Body of pancreas (tissue), 4 donors: ENCODE measurements at regions not wholly inside any gene's neighbourhood (a gene's known extent, or its start where the extent isn't known, plus 50 kb on each side); places are given as distances from the start of the nearest gene placed in this dataset.

Experiments
- ATAC-seq: fragments of 150-250 bp; one replicate; pipeline ENCODE4 v1.9.1; 2016
- DNase-seq, 4 donors: peaks; one replicate each; pipeline ENCODE4 v3.0.0-alpha.2; 2019
- H3K27ac ChIP-seq, 4 donors: fragments of 200-600 bp; sonication (generic); 1 replicate in 3 of 4; 2 replicates in 1 of 4; pipeline versions ENCODE4 v1.5.1 to v1.6.1; 2016 to 2019; ENCODE audit warnings: mild to moderate bottlenecking in 1 of 4, mixed read lengths in 1 of 4, moderate library complexity in 1 of 4
- H3K27me3 ChIP-seq, 2 donors: fragments of 200-600 bp; sonication (generic); one replicate each; pipeline ENCODE4 v1.6.0; 2016; ENCODE audit warnings: mild to moderate bottlenecking in 1 of 2
- H3K36me3 ChIP-seq, 2 donors: fragments of 200-600 bp; sonication (generic); replicated peaks in 1 of 2; 2 replicates each; pipeline ENCODE4 v1.5.1; 2016; ENCODE audit warnings: low read depth in 2 of 2; ENCODE audit not compliant: insufficient read depth in 1 of 2
- H3K4me1 ChIP-seq: fragments of 200-600 bp; sonication (generic); one replicate; pipeline ENCODE4 v1.6.0; 2016
- H3K4me3 ChIP-seq, 2 donors: fragments of 200-600 bp; sonication (generic); 1 replicate in 1 of 2; 2 replicates in 1 of 2; pipeline ENCODE4 v1.5.1; 2016 to 2019
- H3K9me3 ChIP-seq, 3 donors: fragments of 200-600 bp; sonication (generic); 1 replicate in 2 of 3; 2 replicates in 1 of 3; pipeline ENCODE4 v1.5.1; 2016
- POLR2A ChIP-seq, 3 donors: fragments of 450-650 bp; IDR thresholded peaks; one replicate each; pipeline ENCODE4 v1.6.1; 2016; ENCODE audit warnings: antibody characterized with exemption in 3 of 3, mild to moderate bottlenecking in 2 of 3
- WGBS, 2 donors: methylation state at CpG; one replicate each; pipeline ENCODE4 v1.1.5; 2017; 5-methylcytosine and 5-hydroxymethylcytosine counted together
- intact Hi-C: fragments of 100-400 bp; cut with DNase I; formaldehyde crosslinking; loops from one replicate; pipeline ENCODE4 v1.15.1; 2023
- TF ChIP-seq, protein P1 (sequence below), 7 experiments: fragments of 450-650 bp in 4 of 7; fragments of 200-600 bp in 3 of 7; sonication (generic) in 3 of 7; IDR thresholded peaks; one replicate each; pipeline ENCODE4 v1.5.1; 2016 to 2019; ENCODE audit warnings: antibody characterized with exemption in 7 of 7

GRCh38 chr17:13420418-13420826 lies 181.3 kb downstream of the HS3ST3A1 start:
- TF ChIP-seq, protein P1, sequence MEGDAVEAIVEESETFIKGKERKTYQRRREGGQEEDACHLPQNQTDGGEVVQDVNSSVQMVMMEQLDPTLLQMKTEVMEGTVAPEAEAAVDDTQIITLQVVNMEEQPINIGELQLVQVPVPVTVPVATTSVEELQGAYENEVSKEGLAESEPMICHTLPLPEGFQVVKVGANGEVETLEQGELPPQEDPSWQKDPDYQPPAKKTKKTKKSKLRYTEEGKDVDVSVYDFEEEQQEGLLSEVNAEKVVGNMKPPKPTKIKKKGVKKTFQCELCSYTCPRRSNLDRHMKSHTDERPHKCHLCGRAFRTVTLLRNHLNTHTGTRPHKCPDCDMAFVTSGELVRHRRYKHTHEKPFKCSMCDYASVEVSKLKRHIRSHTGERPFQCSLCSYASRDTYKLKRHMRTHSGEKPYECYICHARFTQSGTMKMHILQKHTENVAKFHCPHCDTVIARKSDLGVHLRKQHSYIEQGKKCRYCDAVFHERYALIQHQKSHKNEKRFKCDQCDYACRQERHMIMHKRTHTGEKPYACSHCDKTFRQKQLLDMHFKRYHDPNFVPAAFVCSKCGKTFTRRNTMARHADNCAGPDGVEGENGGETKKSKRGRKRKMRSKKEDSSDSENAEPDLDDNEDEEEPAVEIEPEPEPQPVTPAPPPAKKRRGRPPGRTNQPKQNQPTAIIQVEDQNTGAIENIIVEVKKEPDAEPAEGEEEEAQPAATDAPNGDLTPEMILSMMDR (IDR thresholded peaks at IDR 0.05): no peak
- TF ChIP-seq POLR2A (IDR thresholded peaks at IDR 0.05): no peak
- H3K9me3 ChIP-seq: no peaks in the 10 kb centered on the region
- DNase-seq: no peak
- no peaks in the 10 kb centered on the region for H3K27me3 ChIP-seq
- no peaks in the 10 kb centered on the region for H3K36me3 ChIP-seq
- ATAC-seq: no peak
- H3K27ac ChIP-seq: peak overlapping the region in 1 of 4 donors; percentile 13
- 91 to 100% methylated on average over 1 of the region's 1 CpG for WGBS, 2 donors
- H3K4me3 ChIP-seq: no peak overlapping the region
- no peaks in the 10 kb centered on the region for H3K4me1 ChIP-seq
- intact Hi-C loops: no loop called here

DNA sequence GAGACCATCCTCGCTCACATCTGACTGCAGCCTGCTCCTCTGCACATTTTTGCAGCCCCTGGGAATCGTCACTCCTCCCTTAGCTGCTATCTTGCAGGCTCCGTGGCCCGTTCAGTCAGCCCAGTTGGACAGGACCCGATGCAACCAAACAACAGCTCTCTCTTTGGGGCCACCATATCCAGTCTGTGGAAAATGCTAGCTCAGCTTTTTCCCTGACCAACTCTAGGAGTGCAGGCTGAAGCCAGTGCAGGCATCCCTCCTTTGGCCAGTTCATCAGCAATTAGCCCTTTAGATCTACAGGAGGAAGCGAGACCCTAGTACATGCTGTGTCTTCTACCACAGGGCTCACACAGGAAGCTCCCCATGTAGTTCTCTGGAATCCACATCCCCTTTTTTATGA lies 182.1 kb downstream of the HS3ST3A1 start:
- Histone ChIP-seq H3K36me3 (no peaks in the 10 kb centered on the region), H3K4me1 (no peaks in the 10 kb centered on the region), H3K27ac (no peak overlapping the region), H3K4me3 (no peak overlapping the region), H3K27me3 (no peaks in the 10 kb centered on the region), H3K9me3 (no peaks in the 10 kb centered on the region)
- WGBS, 2 donors: 88 to 94% methylated on average over 6 of the region's 6 CpGs
- ATAC-seq (no peak), DNase-seq (no peak)
- TF ChIP-seq, protein P1 (IDR thresholded peaks at IDR 0.05): no peak
- no peak for TF ChIP-seq POLR2A (IDR thresholded peaks at IDR 0.05)
- intact Hi-C loops: no loop called here

- H3K4me1 ChIP-seq: no peaks in the 10 kb centered on the region
- H3K27ac ChIP-seq: no peak overlapping the region
- no peak overlapping the region for H3K4me3 ChIP-seq
- H3K9me3 ChIP-seq: no peaks in the 10 kb centered on the region
- DNase-seq (no peak), ATAC-seq (no peak)
- no peaks in the 10 kb centered on the region for H3K27me3 ChIP-seq
- intact Hi-C loops: no loop called here
- 72 to 81% methylated on average over 2 of the region's 2 CpGs for WGBS, 2 donors
- H3K36me3 ChIP-seq: no peaks in the 10 kb centered on the region
- TF ChIP-seq, protein P1 (IDR thresholded peaks at IDR 0.05): no peak
- no peak for TF ChIP-seq POLR2A (IDR thresholded peaks at IDR 0.05)
Observed at GRCh38 chr17:13418891-13419290, 182.8 kb downstream of the HS3ST3A1 start.

DNA sequence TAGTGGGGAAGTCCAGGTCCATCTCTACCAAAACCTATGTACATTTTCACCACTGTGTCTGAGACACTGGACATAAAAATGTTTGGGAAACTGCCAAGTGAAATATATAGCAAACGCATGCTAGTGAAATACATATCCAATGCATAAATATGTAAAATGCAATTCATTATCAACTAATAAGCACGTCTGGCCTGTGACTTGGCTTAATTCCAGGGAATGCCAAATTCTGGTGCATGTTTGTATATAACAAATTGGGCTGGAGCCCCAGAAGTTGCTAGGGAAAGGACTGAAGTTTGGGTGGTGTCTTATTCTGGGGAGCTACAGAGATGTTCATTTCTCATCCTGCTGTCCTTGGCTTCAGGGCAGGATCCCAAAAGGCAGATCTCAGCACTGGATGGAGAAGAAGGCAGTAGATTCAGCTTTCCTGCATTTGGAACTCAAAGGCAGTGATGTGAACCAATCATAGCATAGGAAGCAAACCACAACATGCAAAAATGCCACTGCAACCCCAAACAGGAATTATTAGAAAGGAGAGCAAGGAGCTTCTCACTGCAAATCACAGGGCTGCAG lies 184.3 kb downstream of the HS3ST3A1 start:
- no peaks in the 10 kb centered on the region for H3K27me3 ChIP-seq
- no peaks in the 10 kb centered on the region for H3K9me3 ChIP-seq
- no peaks in the 10 kb centered on the region for H3K36me3 ChIP-seq
- H3K27ac ChIP-seq: no peak overlapping the region
- no peak for DNase-seq
- no peak for ATAC-seq
- TF ChIP-seq, protein P1 (IDR thresholded peaks at IDR 0.05): no peak
- no peak for TF ChIP-seq POLR2A (IDR thresholded peaks at IDR 0.05)
- intact Hi-C loops: no loop called here
- WGBS, 2 donors: 49 to 53% methylated on average over 2 of the region's 2 CpGs
- no peak overlapping the region for H3K4me3 ChIP-seq
- no peaks in the 10 kb centered on the region for H3K4me1 ChIP-seq

DNA sequence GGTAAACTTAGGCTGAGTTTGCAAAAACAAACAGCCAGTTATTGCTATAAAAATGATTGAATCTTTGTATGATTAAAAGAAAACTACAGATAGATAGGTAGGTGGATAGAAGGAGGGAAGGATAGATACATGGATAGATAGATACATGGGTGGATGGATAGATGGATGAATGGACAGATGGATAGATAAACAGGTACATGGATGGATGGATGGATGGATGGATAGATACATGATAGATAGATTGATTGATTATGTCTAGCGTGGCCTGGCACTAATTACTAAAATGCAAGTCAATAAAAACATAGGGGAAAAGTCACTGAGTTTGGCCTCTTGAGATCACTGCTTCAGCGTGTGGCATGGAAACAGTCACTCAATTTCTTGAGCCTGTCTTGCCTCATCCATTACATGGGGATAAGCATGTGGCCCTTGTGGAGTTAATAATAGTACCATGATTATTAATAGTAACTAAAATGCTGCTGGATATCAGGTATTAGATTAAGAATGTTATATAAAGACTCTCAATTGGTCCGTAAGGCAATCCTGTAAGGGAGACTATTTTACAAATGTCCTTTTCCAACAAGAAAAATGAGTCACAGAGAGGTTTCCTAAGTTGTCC lies 184.9 kb downstream of the HS3ST3A1 start:
- WGBS, 2 donors: 61 to 69% methylated on average over 3 of the region's 3 CpGs
- Histone ChIP-seq H3K27me3 (no peaks in the 10 kb centered on the region), H3K9me3 (no peaks in the 10 kb centered on the region), H3K4me1 (no peaks in the 10 kb centered on the region), H3K36me3 (no peaks in the 10 kb centered on the region), H3K4me3 (no peak overlapping the region), H3K27ac (no peak overlapping the region)
- intact Hi-C loops: no loop called here
- DNase-seq (no peak), ATAC-seq (no peak)
- TF ChIP-seq, protein P1 (IDR thresholded peaks at IDR 0.05): no peak
- TF ChIP-seq POLR2A (IDR thresholded peaks at IDR 0.05): no peak
